ENCODE measurements at regions not wholly inside any gene's neighbourhood (a gene's known extent, or its start where the extent isn't known, plus 50 kb on each side); places are given as distances from the start of the nearest gene placed in this dataset.

DNA sequence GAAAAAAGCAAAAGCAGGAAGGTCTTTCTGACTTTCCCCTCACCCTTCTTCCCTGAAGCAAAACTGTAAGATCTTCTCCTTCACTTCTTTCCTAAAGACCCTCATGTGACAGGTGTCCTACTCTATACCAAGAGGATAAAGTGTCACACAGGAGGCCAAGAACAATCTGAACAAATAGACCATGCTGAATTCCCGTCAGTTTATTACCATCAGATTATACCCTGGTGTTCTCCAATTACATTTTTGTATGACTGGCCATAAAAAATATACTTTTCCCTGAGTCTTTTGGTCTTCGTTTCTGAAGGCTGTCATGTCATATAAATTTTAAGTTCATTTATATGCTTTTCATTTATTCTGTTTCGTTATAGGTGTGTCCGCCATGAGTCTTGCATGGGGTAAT is 371.4 kb upstream of the CNTN4 start:
- TF ChIP-seq, protein P1, sequence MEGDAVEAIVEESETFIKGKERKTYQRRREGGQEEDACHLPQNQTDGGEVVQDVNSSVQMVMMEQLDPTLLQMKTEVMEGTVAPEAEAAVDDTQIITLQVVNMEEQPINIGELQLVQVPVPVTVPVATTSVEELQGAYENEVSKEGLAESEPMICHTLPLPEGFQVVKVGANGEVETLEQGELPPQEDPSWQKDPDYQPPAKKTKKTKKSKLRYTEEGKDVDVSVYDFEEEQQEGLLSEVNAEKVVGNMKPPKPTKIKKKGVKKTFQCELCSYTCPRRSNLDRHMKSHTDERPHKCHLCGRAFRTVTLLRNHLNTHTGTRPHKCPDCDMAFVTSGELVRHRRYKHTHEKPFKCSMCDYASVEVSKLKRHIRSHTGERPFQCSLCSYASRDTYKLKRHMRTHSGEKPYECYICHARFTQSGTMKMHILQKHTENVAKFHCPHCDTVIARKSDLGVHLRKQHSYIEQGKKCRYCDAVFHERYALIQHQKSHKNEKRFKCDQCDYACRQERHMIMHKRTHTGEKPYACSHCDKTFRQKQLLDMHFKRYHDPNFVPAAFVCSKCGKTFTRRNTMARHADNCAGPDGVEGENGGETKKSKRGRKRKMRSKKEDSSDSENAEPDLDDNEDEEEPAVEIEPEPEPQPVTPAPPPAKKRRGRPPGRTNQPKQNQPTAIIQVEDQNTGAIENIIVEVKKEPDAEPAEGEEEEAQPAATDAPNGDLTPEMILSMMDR (conservative IDR thresholded peaks at IDR 0.05; ENCODE audit: low read depth, low read length), result no peak
- no peak for TF ChIP-seq EZH2 (IDR thresholded peaks at IDR 0.05; ENCODE audit: borderline replicate concordance, low read depth, low read length, poor library complexity, severe bottlenecking)

All from A673 (cell line).